ENCODE measurements at regions not wholly inside any gene's neighbourhood (a gene's known extent, or its start where the extent isn't known, plus 50 kb on each side); places are given as distances from the start of the nearest gene placed in this dataset.

DNA sequence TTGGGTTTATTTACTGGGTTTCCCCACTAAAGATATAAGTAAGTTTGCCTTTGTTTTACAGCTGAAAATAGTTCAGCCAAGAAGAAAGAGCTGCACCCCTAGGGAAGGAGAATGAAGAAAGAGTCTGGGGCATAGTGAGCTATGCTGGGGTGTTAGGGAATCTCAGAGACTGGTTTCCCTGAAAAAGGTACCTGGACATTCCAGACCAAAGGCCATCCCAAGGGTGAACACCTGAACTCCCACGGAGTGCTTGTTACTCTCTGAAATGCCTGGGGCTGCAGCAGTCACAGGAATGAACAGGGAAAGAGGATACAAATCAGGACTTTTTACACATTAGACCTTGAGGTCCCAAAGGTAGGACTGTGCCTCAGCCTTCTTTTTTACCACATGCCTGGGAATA, 337.6 kb upstream of the SLC10A2 start:
- peaks cover 0 to 10% (median 5%) of the 10 kb centered on the region in 7 donors for H3K9me3 Mint-ChIP-seq
- no peaks in the 10 kb centered on the region for H3K4me1 Mint-ChIP-seq
- H3K4me3 Mint-ChIP-seq, result no peak overlapping the region
- no peak for ATAC-seq (ENCODE audit: low read depth in 2 of 2)
- H3K27me3 Mint-ChIP-seq, result no peaks in the 10 kb centered on the region
- DNase-seq, result no peak
- no peak overlapping the region for H3K27ac Mint-ChIP-seq
- H3K36me3 Mint-ChIP-seq, result no peaks in the 10 kb centered on the region

DNA sequence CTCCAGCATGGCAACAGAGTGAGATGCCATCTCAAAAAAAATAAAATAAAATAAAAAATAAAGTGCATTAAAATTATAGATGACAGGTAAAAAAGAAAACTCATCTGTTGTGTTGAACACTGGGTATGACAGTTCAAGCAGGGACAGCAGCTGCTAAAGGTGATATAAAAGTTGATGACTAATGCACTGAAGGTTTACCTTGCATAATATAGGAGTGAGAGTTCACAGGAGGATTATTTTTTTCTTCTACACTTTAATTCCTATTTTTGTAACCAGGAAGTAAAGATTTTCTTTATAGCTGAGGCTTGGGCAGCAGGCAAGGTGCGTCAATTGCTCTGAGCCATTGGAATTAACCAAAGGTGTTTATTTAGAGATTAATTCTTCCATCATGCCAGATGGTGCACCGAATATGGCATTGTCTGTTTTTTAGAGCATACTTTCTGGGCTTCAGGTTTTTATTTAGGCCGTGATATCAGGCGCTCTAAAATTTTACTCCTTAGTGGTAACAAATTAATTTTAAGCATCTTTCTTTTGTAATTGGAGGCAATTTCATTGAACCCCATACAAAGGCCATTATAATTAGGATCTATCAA, 337.0 kb upstream of the SLC10A2 start:
- Mint-ChIP-seq H3K27ac (no peak overlapping the region), H3K4me1 (no peaks in the 10 kb centered on the region), H3K9me3 (peaks cover 0 to 10% (median 6%) of the 10 kb centered on the region in 7 donors), H3K27me3 (no peaks in the 10 kb centered on the region), H3K4me3 (no peak overlapping the region), H3K36me3 (no peaks in the 10 kb centered on the region)
- DNase-seq, result no peak
- no peak for ATAC-seq (ENCODE audit: low read depth in 2 of 2)

DNA sequence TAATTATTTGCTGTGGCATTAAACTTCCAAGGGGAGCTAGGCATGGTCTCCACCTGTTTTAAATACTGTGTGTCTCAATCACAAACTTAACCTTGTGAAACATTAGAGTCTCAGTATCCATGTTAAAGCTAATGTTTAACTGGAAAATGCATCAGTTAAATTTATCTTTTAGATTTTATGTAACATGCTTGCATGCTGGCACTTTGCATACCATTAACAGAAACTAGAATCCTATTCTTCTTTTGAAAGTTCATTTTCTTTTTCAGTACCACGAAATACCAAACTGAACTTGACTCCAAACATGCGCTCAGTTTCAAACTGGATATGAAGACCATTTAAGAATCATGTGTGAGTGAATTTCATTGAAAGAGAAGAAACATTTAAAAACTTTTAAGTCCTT, 328.9 kb upstream of the SLC10A2 start:
- Mint-ChIP-seq H3K27me3 (no peaks in the 10 kb centered on the region), H3K27ac (no peak overlapping the region), H3K4me3 (no peak overlapping the region), H3K36me3 (no peaks in the 10 kb centered on the region), H3K9me3 (peaks cover 0 to 14% (median 6%) of the 10 kb centered on the region in 7 donors), H3K4me1 (no peaks in the 10 kb centered on the region)
- DNase-seq (no peak), ATAC-seq (ENCODE audit: low read depth in 2 of 2) (no peak)

DNA sequence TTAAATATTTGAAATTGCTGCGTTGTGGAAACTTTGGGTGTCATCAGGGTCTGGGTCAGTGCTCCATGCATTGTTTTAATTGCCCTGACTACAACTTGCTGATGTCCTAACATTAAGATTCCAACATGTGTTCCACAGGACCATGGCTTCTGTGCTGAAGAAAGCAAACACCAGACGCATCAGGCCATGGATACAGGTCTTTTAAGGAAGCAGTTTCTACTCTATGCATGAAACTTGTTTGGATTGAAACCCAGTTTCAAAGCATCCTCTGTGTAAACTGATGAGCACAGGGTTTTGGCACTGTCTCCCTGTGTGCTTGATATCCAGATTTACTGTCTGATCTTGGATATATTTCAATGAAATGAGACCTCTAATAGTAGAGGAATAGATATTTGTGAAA, 328.4 kb upstream of the SLC10A2 start:
- ATAC-seq (ENCODE audit: low read depth in 2 of 2) (no peak), DNase-seq (no peak)
- H3K27ac Mint-ChIP-seq, result no peak overlapping the region
- no peaks in the 10 kb centered on the region for H3K27me3 Mint-ChIP-seq
- H3K36me3 Mint-ChIP-seq, result no peaks in the 10 kb centered on the region
- no peak overlapping the region for H3K4me3 Mint-ChIP-seq
- H3K4me1 Mint-ChIP-seq, result no peaks in the 10 kb centered on the region
- H3K9me3 Mint-ChIP-seq, result peaks cover 0 to 13% (median 5%) of the 10 kb centered on the region in 7 donors

DNA sequence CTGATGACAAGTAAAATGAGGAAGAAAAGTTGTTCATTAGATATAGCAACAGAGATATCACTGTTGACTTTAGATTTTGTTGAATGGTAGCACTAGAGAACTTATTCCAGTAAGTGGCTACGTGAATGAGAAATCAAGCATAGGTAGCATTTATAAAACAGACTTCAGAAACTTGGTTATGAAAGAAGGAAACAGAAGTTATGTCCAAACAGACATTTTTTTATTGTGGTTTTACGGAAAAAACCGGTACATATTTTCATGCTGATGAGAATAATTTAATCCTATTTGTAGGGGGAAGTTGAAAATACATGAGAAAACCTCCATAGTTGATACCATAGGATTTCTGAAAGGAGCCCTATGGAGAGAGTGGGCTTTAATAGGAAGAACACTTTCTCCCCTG, 325.7 kb upstream of the SLC10A2 start:
- ATAC-seq (ENCODE audit: low read depth in 2 of 2) (no peak), DNase-seq (no peak)
- Mint-ChIP-seq H3K36me3 (no peaks in the 10 kb centered on the region), H3K27ac (no peak overlapping the region), H3K27me3 (no peaks in the 10 kb centered on the region), H3K4me1 (no peaks in the 10 kb centered on the region), H3K4me3 (no peak overlapping the region), H3K9me3 (peaks cover 0 to 2% (median 0%) of the 10 kb centered on the region in 7 donors)

DNA sequence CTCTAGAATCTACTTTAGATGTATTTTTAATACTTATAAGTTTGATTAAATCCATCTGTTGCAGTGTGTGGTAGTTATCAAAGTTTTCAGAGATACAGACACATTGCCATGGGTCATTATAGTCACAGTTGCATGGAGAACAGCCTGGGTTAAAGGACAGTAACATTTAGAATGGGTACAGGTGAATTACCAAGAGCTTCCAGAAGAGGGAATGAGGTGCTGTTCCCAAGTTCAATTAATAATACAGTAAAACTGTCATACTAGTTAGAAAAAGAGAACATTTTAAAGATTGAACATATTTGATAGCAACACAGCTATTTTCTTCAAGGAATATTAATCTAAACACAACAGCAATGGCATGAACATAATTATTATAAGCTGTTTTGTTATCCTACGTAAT, 322.6 kb upstream of the SLC10A2 start:
- DNase-seq (no peak), ATAC-seq (ENCODE audit: low read depth in 2 of 2) (no peak)
- Mint-ChIP-seq H3K27me3 (no peaks in the 10 kb centered on the region), H3K4me3 (no peak overlapping the region), H3K27ac (no peak overlapping the region), H3K4me1 (no peaks in the 10 kb centered on the region), H3K36me3 (no peaks in the 10 kb centered on the region), H3K9me3 (peaks cover 0 to 2% (median 0%) of the 10 kb centered on the region in 7 donors)

DNA sequence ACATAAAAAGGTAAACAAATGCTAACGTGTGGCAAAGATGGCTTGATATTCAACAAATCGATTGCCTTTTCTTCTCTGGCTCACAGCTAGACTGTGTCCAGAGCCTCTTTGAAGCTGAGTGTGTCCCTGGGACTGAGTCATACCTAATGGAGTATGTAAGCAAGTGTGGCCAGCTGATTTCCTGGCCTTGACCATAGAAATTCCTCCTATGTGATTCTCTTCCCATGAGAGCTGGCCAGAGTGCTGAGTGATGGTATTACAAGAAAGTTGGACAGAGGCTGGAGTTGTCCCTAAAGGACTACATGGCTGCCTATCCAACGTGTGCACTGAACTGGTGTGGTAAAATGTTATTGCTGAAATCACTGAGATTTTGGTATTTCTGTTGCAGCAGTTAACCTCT, 320.1 kb upstream of the SLC10A2 start:
- Mint-ChIP-seq H3K36me3 (peaks cover 9 to 11% of the 10 kb centered on the region in 2 donors), H3K27ac (no peak overlapping the region), H3K27me3 (no peaks in the 10 kb centered on the region), H3K9me3 (peaks cover 9 to 17% (median 11%) of the 10 kb centered on the region in 7 donors), H3K4me1 (no peaks in the 10 kb centered on the region), H3K4me3 (no peak overlapping the region)
- no peak for ATAC-seq (ENCODE audit: low read depth in 2 of 2)
- DNase-seq, result no peak

DNA sequence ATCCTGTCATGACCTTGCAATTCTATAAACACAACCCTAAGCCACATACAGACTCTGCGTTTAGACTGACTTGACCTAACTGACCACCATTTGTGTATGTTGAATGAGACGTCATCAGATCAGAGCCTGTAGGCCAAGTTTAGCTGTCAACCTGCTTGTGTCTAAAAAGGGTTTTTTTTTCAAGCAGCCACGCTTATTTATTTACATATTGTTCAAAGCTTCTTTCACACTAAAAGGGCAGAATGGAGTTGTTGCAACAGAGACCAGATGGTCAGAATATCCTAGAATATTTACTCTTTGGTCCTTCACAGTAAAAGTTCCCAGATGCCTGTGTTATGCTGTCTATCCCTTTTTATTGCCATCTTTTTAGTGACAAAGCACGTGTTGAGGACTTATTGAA, 307.7 kb upstream of the SLC10A2 start:
- ATAC-seq (ENCODE audit: low read depth in 2 of 2), result no peak
- Mint-ChIP-seq H3K4me3 (no peak overlapping the region), H3K9me3 (peaks cover 0 to 13% (median 3%) of the 10 kb centered on the region in 7 donors), H3K36me3 (no peaks in the 10 kb centered on the region), H3K27me3 (no peaks in the 10 kb centered on the region), H3K4me1 (no peaks in the 10 kb centered on the region), H3K27ac (no peak overlapping the region)
- DNase-seq, result no peak

DNA sequence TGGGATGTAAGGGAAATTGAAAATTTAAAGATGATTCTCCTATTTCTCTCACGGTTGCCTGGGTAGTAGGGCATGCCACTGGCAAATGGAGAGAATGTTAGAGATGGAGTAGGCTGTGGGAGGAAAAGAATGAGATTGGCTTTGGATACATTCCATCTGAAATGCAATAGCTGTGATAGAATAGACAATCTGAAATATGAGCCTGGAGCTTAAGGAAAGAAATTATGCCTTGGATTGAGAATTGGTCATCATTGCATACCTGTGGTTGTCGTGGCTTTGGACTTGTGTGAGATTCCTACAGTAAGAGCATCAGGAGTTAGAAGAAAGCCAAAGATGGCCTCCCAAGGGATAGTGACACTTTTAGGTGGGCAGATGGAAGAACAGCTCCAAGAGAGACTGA, 305.1 kb upstream of the SLC10A2 start:
- H3K27me3 Mint-ChIP-seq, result no peaks in the 10 kb centered on the region
- H3K27ac Mint-ChIP-seq, result no peak overlapping the region
- ATAC-seq (ENCODE audit: low read depth in 2 of 2) (no peak), DNase-seq (no peak)
- H3K36me3 Mint-ChIP-seq, result no peaks in the 10 kb centered on the region
- H3K9me3 Mint-ChIP-seq, result peaks cover 0 to 7% (median 0%) of the 10 kb centered on the region in 7 donors
- no peak overlapping the region for H3K4me3 Mint-ChIP-seq
- no peaks in the 10 kb centered on the region for H3K4me1 Mint-ChIP-seq

DNA sequence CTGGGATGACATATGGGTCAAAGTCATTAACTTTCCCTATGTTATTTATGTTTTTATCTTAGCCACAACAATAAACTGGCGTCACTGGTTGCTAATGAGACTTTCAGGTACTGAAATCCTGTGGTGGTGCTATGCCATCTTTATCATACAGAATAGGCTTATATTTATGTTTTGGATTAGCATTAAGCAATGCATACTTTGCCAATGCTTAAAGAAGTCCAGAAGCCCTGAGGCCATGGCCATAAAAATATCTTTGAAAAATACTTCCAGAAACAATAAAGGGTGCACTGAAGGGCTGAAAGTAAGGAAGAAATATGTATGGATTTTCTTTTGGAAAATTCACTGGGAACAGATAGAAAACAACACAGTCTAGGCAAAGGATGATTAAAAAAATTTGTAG, 304.6 kb upstream of the SLC10A2 start:
- H3K27me3 Mint-ChIP-seq, result no peaks in the 10 kb centered on the region
- no peaks in the 10 kb centered on the region for H3K36me3 Mint-ChIP-seq
- H3K4me3 Mint-ChIP-seq, result no peak overlapping the region
- no peaks in the 10 kb centered on the region for H3K4me1 Mint-ChIP-seq
- DNase-seq (no peak), ATAC-seq (ENCODE audit: low read depth in 2 of 2) (no peak)
- no peak overlapping the region for H3K27ac Mint-ChIP-seq
- peaks cover 0 to 6% (median 0%) of the 10 kb centered on the region in 7 donors for H3K9me3 Mint-ChIP-seq

DNA sequence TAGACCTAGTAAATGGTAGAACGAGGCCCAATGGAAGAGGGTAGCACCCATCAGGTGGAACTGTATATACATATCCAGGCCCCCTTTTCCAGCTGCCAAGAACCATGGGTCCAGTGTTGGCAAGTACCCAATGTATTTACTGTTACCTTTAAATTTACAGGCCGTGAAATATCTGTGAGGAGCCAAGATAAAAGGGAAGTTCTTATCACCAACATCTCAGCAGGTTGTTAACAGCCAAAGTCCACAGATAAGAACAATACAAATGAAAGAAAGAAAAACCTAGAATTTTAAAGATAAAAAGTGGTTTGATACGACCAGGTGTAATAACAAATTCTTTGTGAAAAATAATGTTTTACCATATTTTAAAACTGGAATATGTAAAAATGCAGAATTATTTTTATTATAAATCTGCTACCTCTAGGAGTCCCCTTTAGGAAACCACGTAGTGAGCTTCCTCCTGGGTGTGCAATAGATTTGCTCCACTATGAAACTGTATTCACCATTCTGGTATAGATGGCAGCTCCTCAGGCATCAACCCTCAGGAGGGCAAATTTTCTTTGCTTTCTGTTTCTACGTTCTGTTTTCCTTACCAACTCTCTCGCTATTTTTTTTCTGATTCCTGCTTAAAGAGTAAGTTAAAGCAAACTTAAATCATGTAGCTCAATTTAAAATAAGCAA, 292.2 kb upstream of the SLC10A2 start:
- no peaks in the 10 kb centered on the region for H3K4me1 Mint-ChIP-seq
- H3K27ac Mint-ChIP-seq, result no peak overlapping the region
- peaks cover 2 to 14% (median 6%) of the 10 kb centered on the region in 7 donors for H3K9me3 Mint-ChIP-seq
- no peaks in the 10 kb centered on the region for H3K27me3 Mint-ChIP-seq
- DNase-seq (no peak), ATAC-seq (ENCODE audit: low read depth in 2 of 2) (no peak)
- no peak overlapping the region for H3K4me3 Mint-ChIP-seq
- no peaks in the 10 kb centered on the region for H3K36me3 Mint-ChIP-seq

DNA sequence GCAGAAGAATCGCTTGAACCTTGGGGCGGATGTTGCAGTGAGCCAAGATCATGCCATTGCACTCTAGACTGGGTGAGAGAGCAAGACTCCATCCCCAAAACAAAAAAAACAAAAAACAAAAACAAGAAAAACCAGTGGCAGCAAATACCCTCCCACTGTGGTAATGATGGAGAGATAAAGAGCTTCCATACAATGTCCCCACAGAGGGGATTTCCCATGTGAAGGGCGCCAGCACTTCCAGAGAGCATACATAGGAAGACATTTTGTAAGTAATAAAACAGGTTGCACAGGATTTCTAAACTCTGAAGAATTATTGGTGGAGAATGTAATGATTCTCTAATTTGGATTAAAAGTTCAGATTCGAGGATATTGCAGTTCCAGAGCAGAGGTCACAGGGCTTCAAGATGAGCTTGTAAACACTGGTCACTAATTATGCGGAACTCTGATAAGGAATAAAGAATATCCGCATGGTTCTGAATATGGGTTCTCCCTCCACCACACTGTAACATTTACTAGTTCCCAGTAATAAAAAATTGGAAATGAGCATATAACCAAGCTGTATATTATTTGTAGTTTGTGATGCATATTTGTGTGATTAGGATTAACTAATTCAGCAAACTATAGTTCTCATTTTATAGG, 290.1 kb upstream of the SLC10A2 start:
- H3K27me3 Mint-ChIP-seq, result no peaks in the 10 kb centered on the region
- H3K4me1 Mint-ChIP-seq, result no peaks in the 10 kb centered on the region
- no peak for DNase-seq
- H3K27ac Mint-ChIP-seq, result no peak overlapping the region
- H3K9me3 Mint-ChIP-seq, result peaks cover 2 to 14% (median 6%) of the 10 kb centered on the region in 7 donors
- no peak for ATAC-seq (ENCODE audit: low read depth in 2 of 2)
- no peak overlapping the region for H3K4me3 Mint-ChIP-seq
- no peaks in the 10 kb centered on the region for H3K36me3 Mint-ChIP-seq

DNA sequence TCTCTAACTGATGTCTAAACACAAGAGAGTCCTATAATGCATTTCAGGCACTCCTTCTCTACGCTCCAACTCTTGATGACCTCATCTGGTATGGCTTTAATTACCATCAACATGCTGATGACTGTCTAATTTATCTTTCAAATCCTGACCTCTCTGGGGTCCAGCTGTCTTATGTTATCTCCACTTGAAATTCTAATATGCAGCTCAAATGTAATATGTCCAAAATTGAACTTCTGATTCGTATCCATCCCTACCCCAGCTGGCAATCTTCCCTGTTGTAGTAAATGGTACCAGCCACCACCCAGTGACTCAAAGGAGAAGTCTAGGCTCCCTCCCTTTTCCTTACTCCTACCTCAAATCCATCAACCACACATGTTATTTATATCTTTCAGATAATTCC, 288.0 kb upstream of the SLC10A2 start:
- DNase-seq (no peak), ATAC-seq (ENCODE audit: low read depth in 2 of 2) (no peak)
- Mint-ChIP-seq H3K27ac (no peak overlapping the region), H3K4me1 (no peaks in the 10 kb centered on the region), H3K36me3 (no peaks in the 10 kb centered on the region), H3K27me3 (no peaks in the 10 kb centered on the region), H3K9me3 (peaks cover 2 to 14% (median 5%) of the 10 kb centered on the region in 7 donors), H3K4me3 (no peak overlapping the region)

All from naive B cell (primary cell).